Astrocyte (in vitro differentiated cells and primary cell): ENCODE measurements at regions not wholly inside any gene's neighbourhood (a gene's known extent, or its start where the extent isn't known, plus 50 kb on each side); places are given as distances from the start of the nearest gene placed in this dataset.

Experiments used
- CTCF ChIP-seq: IDR thresholded peaks from 2 replicates; pipeline ENCODE4 v1.5.1; 2011; ENCODE audit warnings: low read depth, mild to moderate bottlenecking, inconsistent platforms, low read length, moderate library complexity; ENCODE audit not compliant: insufficient read depth
- EZH2 ChIP-seq: IDR thresholded peaks from 2 replicates; pipeline ENCODE4 v1.6.1; 2012; ENCODE audit warnings: mild to moderate bottlenecking, low read length, inconsistent platforms; ENCODE audit not compliant: insufficient read depth

GRCh38 chr2:134074619-134075018 is 179.3 kb upstream of the MGAT5 start:
- TF ChIP-seq CTCF (no peak), EZH2 (no peak)
